GM23338 (cell line): ENCODE measurements at regions not wholly inside any gene's neighbourhood (a gene's known extent, or its start where the extent isn't known, plus 50 kb on each side); places are given as distances from the start of the nearest gene placed in this dataset.

Experiments used
- ATAC-seq: fragments of 200-7000 bp; cut with Tn5 transposase; 3 replicates; pipeline ENCODE4 v1.9.1; 2020
- DNase-seq: peaks from one replicate; pipeline ENCODE4 v3.0.0-alpha.2; 2015; ENCODE audit warnings: low spot score
- H2AFZ ChIP-seq: fragments of 200-600 bp; sonication (generic); 2 replicates; pipeline ENCODE4 v1.8.0; 2016; ENCODE audit warnings: antibody characterized with exemption, mild to moderate bottlenecking, moderate library complexity
- H3F3A ChIP-seq: fragments of 200-600 bp; sonication (generic); replicated peaks from 2 replicates; pipeline ENCODE4 v1.8.0; 2017; ENCODE audit warnings: antibody characterized with exemption, mixed run types, low read depth
- H3K27ac ChIP-seq: fragments of 200-600 bp; sonication (generic); 2 replicates; pipeline ENCODE4 v1.6.1; 2016; ENCODE audit warnings: low read depth
- H3K27me3 ChIP-seq: fragments of 200-600 bp; sonication (generic); 2 replicates; pipeline ENCODE4 v1.8.0; 2016; ENCODE audit warnings: mild to moderate bottlenecking, mixed run types, moderate library complexity; ENCODE audit not compliant: insufficient read depth
- H3K36me3 ChIP-seq: fragments of 200-600 bp; sonication (generic); 2 replicates; pipeline ENCODE4 v1.8.0; 2016; ENCODE audit warnings: mild to moderate bottlenecking; ENCODE audit not compliant: insufficient read depth
- H3K4me1 ChIP-seq: fragments of 200-600 bp; sonication (generic); 2 replicates; pipeline ENCODE4 v1.8.0; 2016; ENCODE audit warnings: mild to moderate bottlenecking, moderate library complexity; ENCODE audit not compliant: insufficient read depth
- H3K4me2 ChIP-seq: fragments of 200-600 bp; sonication (generic); 2 replicates; pipeline ENCODE4 v1.7.1; 2017; ENCODE audit warnings: mixed run types
- H3K4me3 ChIP-seq: fragments of 200-600 bp; sonication (generic); 2 replicates; pipeline ENCODE4 v1.6.1; 2016; ENCODE audit warnings: mixed run types
- H3K79me2 ChIP-seq: fragments of 200-600 bp; sonication (generic); replicated peaks from 2 replicates; pipeline ENCODE4 v1.8.0; 2017; ENCODE audit warnings: mild to moderate bottlenecking; ENCODE audit not compliant: insufficient read depth
- H3K9me2 ChIP-seq: fragments of 200-600 bp; sonication (generic); 2 replicates; pipeline ENCODE4 v1.8.0; 2017; ENCODE audit not compliant: insufficient read depth
- H4K20me1 ChIP-seq: fragments of 200-600 bp; sonication (generic); replicated peaks from 2 replicates; pipeline ENCODE4 v1.8.0; 2017; ENCODE audit warnings: mild to moderate bottlenecking; ENCODE audit not compliant: insufficient read depth
- H3K27ac Mint-ChIP-seq: 2 replicates; pipeline ENCODE4 v1.8.0; 2020; ENCODE audit warnings: inconsistent platforms, mild to moderate bottlenecking, moderate library complexity, mixed read lengths
- H3K27me3 Mint-ChIP-seq: 3 replicates; pipeline ENCODE4 v1.8.0; 2022; ENCODE audit warnings: low read depth, mild to moderate bottlenecking, moderate library complexity, mixed read lengths, inconsistent platforms; ENCODE audit not compliant: insufficient read depth, poor library complexity
- H3K36me3 Mint-ChIP-seq: 3 replicates; pipeline ENCODE4 v1.8.0; 2021; ENCODE audit warnings: low read depth, mild to moderate bottlenecking, inconsistent platforms, moderate library complexity, mixed read lengths
- H3K4me1 Mint-ChIP-seq: 3 replicates; pipeline ENCODE4 v1.8.0; 2020; ENCODE audit warnings: mild to moderate bottlenecking, inconsistent platforms, mixed read lengths
- H3K4me3 Mint-ChIP-seq: 3 replicates; pipeline ENCODE4 v1.8.0; 2021; ENCODE audit warnings: moderate library complexity, mild to moderate bottlenecking, inconsistent platforms, mixed read lengths
- H3K9me3 Mint-ChIP-seq: 3 replicates; pipeline ENCODE4 v1.8.0; 2020; ENCODE audit warnings: moderate library complexity, mild to moderate bottlenecking, inconsistent platforms, mixed read lengths
- CREB1 ChIP-seq: fragments of 250-450 bp; sonication (Bioruptor Pico); IDR thresholded peaks from 2 replicates; pipeline ENCODE4 v1.5.0; 2020; ENCODE audit warnings: low read depth, mild to moderate bottlenecking, moderate library complexity
- EZH2phosphoT487 ChIP-seq: fragments of 200-600 bp; sonication (generic); IDR thresholded peaks from one replicate; pipeline ENCODE4 v1.8.1; 2018; ENCODE audit warnings: antibody characterized with exemption; ENCODE audit not compliant: unreplicated experiment
- NANOG ChIP-seq: IDR thresholded peaks from 2 replicates; pipeline ENCODE4 v1.6.1; 2016; ENCODE audit warnings: antibody characterized with exemption, borderline replicate concordance
- ZNF114 ChIP-seq: fragments of 250-450 bp; sonication (Bioruptor Pico); IDR thresholded peaks from 2 replicates; pipeline ENCODE4 v1.5.0; 2020; ENCODE audit warnings: mild to moderate bottlenecking, moderate library complexity
- ZNF462 ChIP-seq: fragments of 250-450 bp; sonication (Bioruptor Pico); IDR thresholded peaks from 2 replicates; pipeline ENCODE4 v1.5.0; 2020; ENCODE audit warnings: mild to moderate bottlenecking, moderate library complexity

- H3K4me1 ChIP-seq: no peaks in the 10 kb centered on the region; the same call in 1 of the 2 replicates
- no peak overlapping the region for H2AFZ ChIP-seq
- H3K4me2 ChIP-seq: no peak overlapping the region
- Mint-ChIP-seq H3K36me3 (no peaks in the 10 kb centered on the region), H3K9me3 (no peaks in the 10 kb centered on the region), H3K4me3 (no peak overlapping the region), H3K27me3 (no peaks in the 10 kb centered on the region), H3K27ac (no peak overlapping the region), H3K4me1 (peaks cover 15% of the 10 kb centered on the region)
- no peaks in the 10 kb centered on the region for H3K36me3 ChIP-seq
- no peak for ATAC-seq
- peaks cover 6% of the 10 kb centered on the region; the same call in 1 of the 2 replicates for H3K9me2 ChIP-seq
- no peak overlapping the region for H3K27ac ChIP-seq
- no peaks in the 10 kb centered on the region for H3K27me3 ChIP-seq
- TF ChIP-seq ZNF114 (CRISPR knock-in tag): no peak
- no peak for TF ChIP-seq EZH2phosphoT487
- TF ChIP-seq NANOG: no peak
- DNase-seq: no peak
- H4K20me1 ChIP-seq: no peaks in the 10 kb centered on the region
- H3K4me3 ChIP-seq: no peak overlapping the region
- H3K79me2 ChIP-seq: no peaks in the 10 kb centered on the region
- no peaks in the 10 kb centered on the region for H3F3A ChIP-seq
Observed at GRCh38 chr11:130588471-130588870, 140.0 kb downstream of the ADAMTS15 start.

GRCh38 chr11:130592056-130592455, 143.6 kb downstream of the ADAMTS15 start:
- Histone ChIP-seq H4K20me1 (no peaks in the 10 kb centered on the region), H3K9me2 (peaks cover 6% of the 10 kb centered on the region), H3K27ac (no peak overlapping the region), H3F3A (no peaks in the 10 kb centered on the region), H3K27me3 (no peaks in the 10 kb centered on the region), H3K4me2 (no peak overlapping the region), H2AFZ (no peak overlapping the region), H3K36me3 (no peaks in the 10 kb centered on the region), H3K4me3 (no peak overlapping the region), H3K79me2 (no peaks in the 10 kb centered on the region), H3K4me1 (no peaks in the 10 kb centered on the region)
- H3K27me3 Mint-ChIP-seq: no peaks in the 10 kb centered on the region
- no peak overlapping the region for H3K4me3 Mint-ChIP-seq
- no peak overlapping the region for H3K27ac Mint-ChIP-seq
- TF ChIP-seq CREB1 (CRISPR knock-in tag) (no peak), ZNF462 (CRISPR knock-in tag) (no peak)
- DNase-seq: no peak
- H3K4me1 Mint-ChIP-seq: no peaks in the 10 kb centered on the region
- no peaks in the 10 kb centered on the region for H3K36me3 Mint-ChIP-seq
- ATAC-seq: no peak
- H3K9me3 Mint-ChIP-seq: no peaks in the 10 kb centered on the region
